HG02642 (cell line): ENCODE measurements at regions not wholly inside any gene's neighbourhood (a gene's known extent, or its start where the extent isn't known, plus 50 kb on each side); places are given as distances from the start of the nearest gene placed in this dataset.

ENCODE experiments used
- ATAC-seq: cut with Tn5 transposase; IDR thresholded peaks from one replicate; pipeline ENCODE4 v1.9.1; 2021; ENCODE audit warnings: mild to moderate bottlenecking; ENCODE audit not compliant: unreplicated experiment, poor library complexity

GRCh38 chr18:67072791-67073190 lies 443.7 kb downstream of the DSEL start:
- no peak for ATAC-seq

GRCh38 chr18:67068608-67069007 lies 447.9 kb downstream of the DSEL start:
- no peak for ATAC-seq

GRCh38 chr18:67047334-67047733 lies 443.4 kb upstream of the CDH19 start:
- ATAC-seq = no peak

GRCh38 chr18:67043276-67043675 lies 439.4 kb upstream of the CDH19 start:
- no peak for ATAC-seq

GRCh38 chr18:67041334-67041733 lies 437.4 kb upstream of the CDH19 start:
- no peak for ATAC-seq

- ATAC-seq = no peak
Measured at GRCh38 chr18:67035026-67035425, 431.1 kb upstream of the CDH19 start.

- ATAC-seq = no peak
Measured at GRCh38 chr18:67023059-67023458, 419.2 kb upstream of the CDH19 start.

GRCh38 chr18:67010919-67011318 lies 407.0 kb upstream of the CDH19 start:
- no peak for ATAC-seq

- ATAC-seq = no peak
Measured at GRCh38 chr18:67007999-67008398, 404.1 kb upstream of the CDH19 start.

GRCh38 chr18:67007085-67007484 lies 403.2 kb upstream of the CDH19 start:
- no peak for ATAC-seq

GRCh38 chr18:67001052-67001451 lies 397.2 kb upstream of the CDH19 start:
- no peak for ATAC-seq

GRCh38 chr18:66999003-66999402 lies 395.1 kb upstream of the CDH19 start:
- no peak for ATAC-seq

GRCh38 chr18:66995270-66995669 lies 391.4 kb upstream of the CDH19 start:
- no peak for ATAC-seq

- no peak for ATAC-seq
Measured at GRCh38 chr18:66994790-66995189, 390.9 kb upstream of the CDH19 start.

- ATAC-seq = no peak
Measured at GRCh38 chr18:66993492-66993891, 389.6 kb upstream of the CDH19 start.

GRCh38 chr18:66990909-66991308 lies 387.0 kb upstream of the CDH19 start:
- no peak for ATAC-seq

GRCh38 chr18:66979009-66979408 lies 375.1 kb upstream of the CDH19 start:
- no peak for ATAC-seq

GRCh38 chr18:66972681-66973080 lies 368.8 kb upstream of the CDH19 start:
- ATAC-seq = no peak

GRCh38 chr18:66971960-66972359 lies 368.1 kb upstream of the CDH19 start:
- ATAC-seq = no peak

- no peak for ATAC-seq
Measured at GRCh38 chr18:66966171-66966570, 362.3 kb upstream of the CDH19 start.

- no peak for ATAC-seq
Measured at GRCh38 chr18:66958309-66958708, 354.4 kb upstream of the CDH19 start.

GRCh38 chr18:66951750-66952149 lies 347.9 kb upstream of the CDH19 start:
- no peak for ATAC-seq

- ATAC-seq = no peak
Measured at GRCh38 chr18:66949419-66949818, 345.5 kb upstream of the CDH19 start.
